HG03139 (cell line): ENCODE measurements at regions not wholly inside any gene's neighbourhood (a gene's known extent, or its start where the extent isn't known, plus 50 kb on each side); places are given as distances from the start of the nearest gene placed in this dataset.
"Not testable (repeated sequence)": the region's sequence is repeated elsewhere in the genome, so short reads cannot be mapped to it uniquely, and the experiment has no call there.

ENCODE experiments used
- ATAC-seq: cut with Tn5 transposase; IDR thresholded peaks from one replicate; pipeline ENCODE4 v1.9.1; 2021; ENCODE audit not compliant: unreplicated experiment

DNA sequence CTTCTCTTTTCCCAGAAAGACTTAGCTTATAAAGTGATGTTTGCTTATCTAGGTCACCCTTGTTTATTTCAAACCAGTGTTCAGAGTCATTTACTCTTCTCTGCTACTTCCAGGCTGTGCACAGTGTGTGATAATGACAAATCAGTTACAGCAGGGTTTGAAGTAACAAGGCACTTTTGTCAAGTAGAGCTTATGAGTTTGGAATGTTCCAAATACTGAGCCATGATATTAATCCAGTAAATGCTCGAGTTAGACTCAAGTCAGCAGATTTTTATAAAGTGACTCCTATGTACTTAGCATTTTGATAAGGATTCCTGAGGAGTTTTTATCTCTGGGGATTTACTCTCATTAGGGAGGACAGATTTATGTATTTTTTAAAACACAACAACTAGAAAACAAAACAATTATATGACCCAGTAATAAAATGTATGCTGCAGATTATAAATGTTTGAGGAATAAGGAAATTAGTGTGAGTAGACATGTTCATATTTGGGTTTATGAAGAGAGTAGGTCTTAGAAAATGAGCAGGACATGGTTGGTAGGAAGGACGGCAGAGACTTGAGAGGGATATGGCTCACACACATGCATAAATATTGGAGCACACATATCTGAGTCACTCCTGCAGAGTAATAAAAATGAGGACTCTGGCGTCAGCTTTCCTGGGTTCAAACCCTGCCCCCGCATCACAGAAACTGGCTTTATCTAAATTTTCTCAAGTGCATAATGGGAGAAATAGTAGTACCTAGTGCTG lies 271.2 kb downstream of the FBXO8 start:
- no peak for ATAC-seq

DNA sequence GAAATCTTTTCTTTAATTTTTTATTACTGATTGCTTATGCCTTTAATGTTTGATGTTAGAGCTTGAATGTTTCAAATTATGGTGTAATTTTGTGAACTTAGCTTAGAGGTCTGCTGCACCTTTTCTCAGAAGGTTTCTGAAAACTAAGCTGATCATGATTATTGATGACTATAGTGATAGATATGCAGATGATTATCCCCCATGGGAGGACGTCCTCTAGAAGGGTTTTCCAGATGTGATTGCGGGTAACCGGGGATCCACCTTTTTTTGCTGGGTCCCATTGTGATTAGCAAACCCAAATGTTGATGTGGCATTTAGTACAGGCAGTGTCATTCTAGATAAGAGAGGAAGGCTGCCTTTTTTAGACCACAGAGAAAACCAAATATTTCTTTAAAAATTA lies 272.9 kb downstream of the FBXO8 start:
- no peak for ATAC-seq

DNA sequence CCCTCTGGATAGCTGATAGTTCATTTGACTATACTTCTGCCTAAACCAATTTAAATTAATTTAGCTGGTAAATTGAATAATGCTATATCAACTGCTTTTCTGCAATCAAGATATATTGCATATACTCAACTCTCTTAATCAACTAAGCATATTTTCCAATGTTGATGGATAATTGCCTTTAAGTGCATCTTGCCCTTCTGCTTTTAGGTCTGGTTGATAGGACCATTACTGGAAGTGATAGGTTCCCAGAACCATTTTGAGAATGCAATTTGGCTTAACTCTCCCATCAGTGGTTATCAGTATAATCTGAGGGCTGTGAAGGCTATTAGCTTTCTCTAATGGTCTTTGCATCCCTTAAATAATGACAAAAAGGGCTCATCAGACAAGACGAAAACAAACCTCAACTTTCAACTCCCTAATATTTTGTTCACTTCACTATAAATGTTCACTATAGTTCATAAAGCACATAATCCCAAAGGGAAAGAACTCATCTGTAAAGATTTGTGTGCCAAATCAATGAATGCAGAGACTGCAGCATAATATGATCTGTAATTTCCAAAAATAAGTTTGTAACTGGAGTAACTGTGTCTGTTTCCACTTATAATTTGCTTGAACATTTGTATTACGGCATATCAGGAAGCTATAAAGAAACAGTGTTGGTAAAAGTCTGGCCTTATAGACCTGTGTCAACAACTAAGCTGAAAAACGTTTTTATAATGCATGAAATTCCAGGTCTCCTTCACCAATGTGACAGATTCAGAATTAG lies 273.6 kb downstream of the FBXO8 start:
- no peak for ATAC-seq

DNA sequence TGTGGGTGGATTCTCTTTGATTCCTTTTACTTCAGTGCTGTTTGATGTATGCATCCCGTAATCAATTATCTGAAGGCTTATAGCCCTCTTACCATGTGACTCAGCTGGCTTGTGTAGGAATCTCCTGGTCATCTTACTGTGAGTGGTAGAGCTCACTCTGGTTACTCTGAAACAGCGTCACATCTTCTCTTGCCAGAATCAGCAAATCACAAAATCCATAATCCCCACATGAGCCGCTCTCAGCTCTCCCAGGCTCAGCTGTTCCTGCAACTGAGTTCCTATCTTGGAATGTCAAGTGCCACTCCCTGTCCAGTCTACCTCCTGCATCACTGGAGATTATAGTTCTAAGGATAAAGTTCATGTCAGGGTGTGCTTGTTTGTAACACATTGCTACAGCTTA lies 278.0 kb downstream of the FBXO8 start:
- ATAC-seq, result no peak

DNA sequence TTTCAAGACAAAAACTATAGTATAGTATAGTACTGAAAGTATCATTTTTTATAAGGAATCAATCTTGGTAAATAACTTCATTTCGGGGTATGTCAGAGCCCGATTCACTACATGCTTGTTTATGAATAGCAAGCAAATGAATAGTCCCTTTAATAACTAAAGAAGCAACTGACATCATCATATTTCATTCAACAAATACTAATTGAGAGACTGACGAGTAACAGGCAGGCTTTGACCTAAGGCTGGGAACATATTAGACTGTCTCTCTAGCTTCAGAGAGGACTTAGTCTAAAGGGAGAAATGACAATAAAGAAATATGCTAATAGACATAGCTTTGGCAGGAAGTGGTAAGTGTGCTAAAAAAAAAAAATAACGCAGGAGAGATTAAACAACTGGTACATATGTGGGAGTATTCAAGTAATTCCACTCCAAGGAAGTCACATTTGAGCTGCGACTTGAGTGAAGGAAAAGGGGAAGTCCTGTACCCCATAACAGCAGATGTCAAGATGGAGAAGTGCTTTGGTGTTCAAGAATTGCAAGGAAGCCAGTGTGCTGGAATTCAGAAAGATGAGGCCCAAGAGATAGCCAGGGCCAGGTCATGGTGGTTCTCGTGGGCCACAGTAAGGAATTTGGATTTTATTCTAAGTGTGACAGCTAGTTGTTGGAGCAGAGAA lies 284.9 kb downstream of the FBXO8 start:
- no peak for ATAC-seq

DNA sequence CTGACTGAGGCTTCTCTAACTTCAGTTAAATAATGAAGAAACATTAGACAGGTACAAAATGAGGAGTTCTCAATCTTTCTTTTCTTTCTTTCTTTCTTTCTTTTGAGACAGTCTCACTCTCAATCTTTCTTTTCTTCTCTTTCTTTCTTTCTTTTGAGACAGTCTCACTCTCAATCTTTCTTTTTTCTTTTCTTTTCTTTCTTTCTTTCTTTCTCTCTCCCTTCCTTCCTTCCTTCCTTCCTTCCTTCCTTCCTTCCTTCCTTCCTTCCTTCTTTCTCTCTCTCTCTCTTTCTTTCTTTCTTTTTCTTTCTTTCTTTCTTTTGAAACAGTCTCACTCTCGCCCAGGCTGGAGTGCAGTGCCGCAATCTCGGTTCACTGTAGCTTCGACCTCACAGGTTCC lies 287.7 kb downstream of the FBXO8 start:
- not testable (repeated sequence) for ATAC-seq

DNA sequence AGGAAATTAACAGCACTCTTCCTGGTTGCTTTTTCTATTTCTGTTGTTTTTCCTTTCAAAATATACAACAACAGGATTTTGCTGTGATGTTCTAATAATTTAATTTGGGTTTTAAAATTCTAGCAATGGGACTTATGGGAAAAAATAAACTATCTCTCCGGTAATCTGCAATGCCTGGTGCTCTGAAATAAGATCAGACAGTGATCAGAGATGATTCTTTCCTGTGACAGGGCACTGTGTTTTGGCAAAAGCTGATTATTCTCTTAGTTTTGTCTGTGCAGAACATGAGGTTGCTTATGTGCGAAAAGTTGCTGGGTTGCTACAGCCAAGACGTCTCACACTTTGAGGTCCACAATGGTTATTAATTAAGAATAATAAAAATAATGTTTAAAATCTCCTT lies 291.7 kb downstream of the FBXO8 start:
- no peak for ATAC-seq

DNA sequence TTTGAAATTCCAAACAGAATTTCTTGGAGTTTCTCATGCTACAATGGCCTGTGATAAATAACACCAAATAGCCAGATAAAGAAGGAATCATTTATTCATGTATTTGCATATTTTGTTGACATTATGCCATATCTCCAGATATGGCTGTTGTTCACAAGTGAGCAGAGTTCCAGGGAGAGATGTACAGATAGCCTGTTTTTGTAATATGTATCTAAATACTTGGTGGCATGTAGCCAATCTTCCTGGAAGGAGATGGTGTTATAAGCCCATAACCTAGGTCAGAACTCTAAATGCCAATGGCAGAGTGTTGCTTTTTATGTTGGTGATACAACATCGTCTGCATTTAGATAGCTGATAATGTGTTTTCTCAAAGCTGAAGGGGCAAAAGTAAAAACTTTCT lies 292.2 kb downstream of the FBXO8 start:
- no peak for ATAC-seq

DNA sequence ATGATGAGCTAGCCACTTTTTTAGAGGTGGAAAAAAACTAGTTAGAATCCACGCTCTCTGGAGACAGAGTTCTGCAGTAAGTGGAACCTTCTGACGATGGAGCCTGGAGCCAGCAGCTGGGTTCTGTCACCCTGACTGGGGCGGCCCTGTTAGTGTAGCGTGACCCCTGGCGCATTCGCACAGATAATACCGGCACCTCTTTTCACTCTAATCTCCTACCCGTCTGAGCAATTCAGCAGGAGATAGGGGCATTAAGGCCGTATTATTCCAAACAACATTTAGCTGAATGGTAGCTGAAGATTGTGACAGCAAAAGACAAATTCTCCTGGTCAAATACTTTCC lies 292.6 kb downstream of the FBXO8 start:
- no peak for ATAC-seq

DNA sequence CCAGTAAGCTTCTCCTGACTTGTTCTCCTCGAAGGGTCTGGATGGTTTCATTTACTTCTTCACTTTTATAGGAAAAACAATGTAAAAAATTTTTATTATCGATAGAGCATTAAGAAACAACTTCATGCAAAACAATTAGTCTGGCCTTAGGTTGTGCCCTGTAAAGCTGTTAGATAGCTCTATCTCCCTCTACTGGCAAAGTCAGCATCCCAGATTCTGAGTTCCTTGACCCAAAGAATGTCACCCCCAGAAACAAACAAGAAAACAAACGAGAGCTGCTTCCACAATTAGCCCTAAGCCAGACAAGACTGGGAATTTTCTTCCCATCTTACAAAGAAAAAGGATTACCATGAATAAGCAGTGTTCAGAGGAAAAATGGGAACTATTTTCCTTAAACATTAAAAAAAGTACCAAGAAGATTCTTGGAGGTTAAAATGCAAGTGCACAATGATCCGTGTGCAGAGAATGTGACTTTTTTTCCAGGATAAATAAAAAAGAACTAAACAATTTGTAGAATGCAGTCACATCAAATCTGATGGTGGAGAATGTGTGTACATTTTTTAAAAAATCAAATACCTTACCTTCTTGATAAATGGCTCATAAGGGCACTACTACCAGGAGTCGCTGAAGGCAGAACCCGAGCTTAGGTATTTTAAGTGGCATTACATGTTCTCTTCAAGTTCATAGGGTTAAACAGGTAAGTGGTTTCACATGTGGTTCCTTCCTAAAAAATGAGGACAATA lies 293.2 kb downstream of the FBXO8 start:
- no peak for ATAC-seq

DNA sequence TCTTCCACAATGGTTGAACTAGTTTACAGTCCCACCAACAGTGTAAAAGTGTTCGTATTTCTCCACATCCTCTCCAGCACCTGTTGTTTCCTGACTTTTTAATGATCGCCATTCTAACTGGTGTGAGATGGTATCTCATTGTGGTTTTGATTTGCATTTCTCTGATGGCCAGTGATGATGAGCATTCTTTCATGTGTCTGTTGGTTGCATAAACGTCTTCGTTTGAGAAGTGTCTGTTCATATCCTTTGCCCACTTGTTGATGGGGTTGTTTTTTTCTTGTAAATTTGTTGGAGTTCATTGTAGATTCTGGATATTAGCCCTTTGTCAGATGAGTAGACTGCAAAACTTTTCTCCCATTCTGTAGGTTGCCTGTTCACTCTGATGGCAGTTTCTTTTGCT lies 319.9 kb downstream of the FBXO8 start:
- not testable (repeated sequence) for ATAC-seq

DNA sequence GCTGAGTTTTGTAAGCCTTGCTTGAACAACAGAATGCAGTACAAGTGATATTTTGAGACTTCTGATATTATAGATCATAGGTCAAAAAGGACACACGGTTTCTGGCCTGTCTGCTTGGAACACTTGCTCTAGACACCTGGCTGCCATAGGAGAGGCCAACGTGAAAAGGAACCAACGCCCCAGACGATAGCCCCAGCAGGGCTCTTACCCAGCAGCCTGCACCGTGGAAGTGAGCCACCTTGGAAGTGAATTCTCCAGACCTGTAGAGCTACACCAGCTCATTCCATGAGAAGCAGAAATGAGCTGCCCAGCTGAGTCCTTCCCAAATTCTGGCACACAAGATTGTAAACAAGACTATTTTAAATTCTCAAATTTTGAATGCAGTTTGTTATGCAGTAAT lies 323.1 kb downstream of the FBXO8 start:
- ATAC-seq, result no peak

DNA sequence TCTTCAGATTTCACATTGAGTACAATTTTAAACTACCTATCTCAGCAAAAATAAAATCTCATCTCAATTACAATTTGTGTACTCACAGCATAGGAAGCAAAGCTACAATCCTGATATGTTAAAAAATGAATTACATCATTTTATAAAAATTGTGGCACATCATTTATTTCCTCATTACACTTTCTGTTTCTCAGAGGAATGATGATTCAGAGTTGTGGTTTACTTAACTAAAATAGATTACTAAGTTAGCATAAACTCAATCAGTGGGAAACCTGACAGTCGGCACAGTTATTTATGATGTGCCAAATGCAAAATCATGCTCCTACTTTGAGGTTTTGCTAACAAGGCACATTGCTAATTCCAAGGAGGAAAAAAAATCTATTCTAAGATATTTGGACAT lies 325.0 kb downstream of the FBXO8 start:
- no peak for ATAC-seq

DNA sequence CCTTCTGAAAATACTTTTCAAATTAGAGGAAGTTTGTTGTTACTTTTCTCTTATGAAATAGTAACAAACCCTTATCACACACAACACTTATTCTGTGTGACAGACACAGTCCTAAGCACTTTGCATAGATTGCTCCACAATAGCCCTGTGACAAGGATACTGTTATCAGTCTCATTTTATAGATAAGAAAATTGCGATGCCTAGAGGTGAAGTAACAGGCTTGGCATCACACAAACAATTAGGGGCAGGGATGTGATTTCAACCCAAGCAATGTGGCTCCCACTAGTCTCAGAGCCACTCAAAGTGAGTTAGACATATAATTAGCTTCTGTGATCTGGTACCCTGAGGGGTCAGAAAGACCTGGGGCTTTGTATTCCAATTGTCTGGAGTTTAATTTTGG lies 339.9 kb downstream of the FBXO8 start:
- no peak for ATAC-seq

DNA sequence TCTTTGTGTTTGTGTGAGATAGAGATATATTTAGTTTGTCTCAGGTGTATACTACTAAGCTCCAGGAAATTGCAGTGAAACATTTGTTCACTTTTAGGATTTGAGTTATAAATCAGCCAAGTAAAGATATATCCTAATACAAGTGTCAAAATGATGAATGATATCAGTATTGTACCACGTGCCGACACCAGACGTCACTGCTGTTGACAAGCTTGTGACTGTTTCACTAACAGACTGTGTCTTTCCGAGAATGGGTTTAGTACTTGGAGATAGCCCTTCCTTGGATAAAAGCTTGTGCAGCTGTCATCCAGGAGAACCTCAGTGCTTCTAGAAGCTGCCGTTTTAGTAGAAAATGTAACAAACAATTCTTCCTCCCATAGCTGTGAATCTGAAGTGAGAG lies 343.3 kb downstream of the FBXO8 start:
- ATAC-seq, result no peak

DNA sequence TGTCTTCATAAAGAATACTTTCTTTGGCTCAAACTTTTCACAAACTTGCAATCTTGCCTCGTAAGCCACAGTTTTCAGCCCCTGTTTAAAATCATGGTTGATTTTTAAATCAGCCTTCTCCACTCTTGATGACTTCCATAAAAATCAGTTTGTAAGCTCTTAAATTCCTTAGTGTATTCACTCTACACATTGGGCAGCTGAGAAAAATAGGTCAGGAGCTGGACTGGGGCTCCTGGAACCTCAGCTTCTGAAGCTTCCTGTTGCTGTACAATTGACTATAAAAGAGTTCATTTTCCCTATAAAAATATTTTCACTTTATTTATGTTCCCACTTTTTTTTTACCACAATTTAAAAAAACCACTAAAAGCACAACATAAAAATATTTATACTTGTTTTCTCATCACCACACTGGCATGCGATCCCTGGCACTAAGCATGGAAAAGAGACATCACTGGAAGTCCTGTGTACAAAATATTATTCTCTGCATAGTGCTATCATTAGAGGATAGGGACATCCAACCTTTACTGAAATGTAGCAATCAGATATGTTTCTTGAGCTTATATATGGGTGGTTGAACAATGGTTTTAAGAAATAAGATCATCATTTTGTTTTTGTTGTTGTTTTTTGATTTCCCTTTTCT lies 345.7 kb downstream of the FBXO8 start:
- ATAC-seq, result no peak

DNA sequence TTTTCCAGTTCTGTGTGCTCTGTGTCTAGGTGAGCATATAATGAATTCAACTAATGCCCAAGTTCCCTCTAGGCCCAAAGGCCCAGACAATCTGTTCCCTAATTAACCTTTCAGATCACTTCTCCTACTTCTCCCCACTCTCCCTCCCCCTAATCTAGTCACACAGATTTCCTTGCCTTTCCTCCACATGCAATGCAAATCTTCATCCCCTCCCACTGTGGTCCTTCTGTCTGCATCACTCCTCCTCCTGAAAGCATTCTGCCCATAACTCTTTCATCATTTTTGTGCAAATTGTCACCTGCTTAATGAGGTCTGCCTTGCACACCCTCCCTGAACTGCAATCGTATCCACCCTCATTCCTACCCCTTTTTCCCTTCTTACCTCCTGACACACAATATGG lies 346.6 kb downstream of the FBXO8 start:
- ATAC-seq, result no peak

DNA sequence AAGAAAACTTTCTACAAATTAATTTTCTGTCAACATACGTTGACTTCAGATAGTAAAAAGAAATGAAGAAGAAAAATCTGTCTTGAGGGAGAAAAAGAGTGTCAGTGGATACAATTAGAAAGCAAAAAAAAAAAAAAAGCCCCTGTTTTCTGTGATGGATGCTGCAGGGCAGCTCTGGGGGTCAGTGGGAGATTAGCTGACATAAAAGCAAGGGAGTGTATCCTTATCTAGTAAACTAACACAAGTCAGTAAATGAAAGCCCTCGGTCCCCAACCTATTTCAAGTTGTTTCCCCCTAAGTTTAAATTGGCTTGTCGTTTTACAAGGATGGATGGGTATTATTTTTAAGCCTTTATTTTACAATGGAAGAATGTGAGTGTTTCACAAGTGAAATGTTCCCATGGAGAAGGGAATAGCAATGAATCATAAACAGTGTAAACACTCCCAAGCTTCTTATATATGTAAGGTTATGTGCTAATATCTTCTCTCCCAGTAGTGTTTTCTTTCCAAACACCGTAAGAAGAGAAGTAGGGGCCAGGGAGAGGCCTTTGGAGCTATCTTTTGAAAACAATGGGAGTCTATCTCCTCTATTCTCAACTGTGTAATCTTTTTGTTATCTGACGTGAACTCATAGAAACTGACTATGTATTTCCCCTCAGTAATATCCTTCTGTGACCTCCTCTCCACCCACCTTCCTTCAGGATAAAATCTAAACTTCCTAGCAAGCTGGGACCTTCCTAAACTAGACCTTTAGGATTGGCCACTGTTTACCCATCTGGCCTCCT lies 347.7 kb downstream of the FBXO8 start:
- no peak for ATAC-seq

DNA sequence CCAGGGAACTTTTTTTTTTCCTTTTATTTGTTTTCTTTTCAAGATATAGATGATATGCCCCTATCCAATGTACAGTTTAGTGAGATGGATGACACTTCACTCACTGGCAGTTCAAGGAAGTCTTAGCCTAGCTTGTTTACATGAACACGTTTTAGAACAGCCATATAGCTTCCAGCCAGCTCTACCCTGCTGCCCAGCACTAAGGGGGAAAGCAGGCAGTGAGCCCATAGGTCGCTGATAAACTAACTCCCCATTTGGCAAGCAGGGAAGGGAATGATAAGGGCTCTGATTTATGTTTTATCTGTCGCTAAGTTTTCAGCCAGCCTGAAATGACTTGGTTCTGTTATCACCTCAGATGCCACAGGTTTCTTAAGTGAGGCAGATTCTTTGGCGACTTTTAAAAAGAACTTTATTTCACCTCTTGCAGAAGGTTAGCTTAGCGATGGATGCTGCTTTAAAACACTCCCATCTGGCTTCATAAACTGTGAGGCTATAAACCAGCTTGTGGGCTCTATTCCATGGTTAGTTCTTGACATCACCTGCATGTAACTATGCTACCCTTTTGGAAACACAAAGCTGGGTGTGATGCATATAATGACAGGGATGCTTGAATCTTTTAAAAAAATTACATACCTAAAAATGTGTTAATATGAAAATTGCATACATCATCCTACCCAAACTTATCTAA lies 348.4 kb downstream of the FBXO8 start:
- ATAC-seq, result no peak

DNA sequence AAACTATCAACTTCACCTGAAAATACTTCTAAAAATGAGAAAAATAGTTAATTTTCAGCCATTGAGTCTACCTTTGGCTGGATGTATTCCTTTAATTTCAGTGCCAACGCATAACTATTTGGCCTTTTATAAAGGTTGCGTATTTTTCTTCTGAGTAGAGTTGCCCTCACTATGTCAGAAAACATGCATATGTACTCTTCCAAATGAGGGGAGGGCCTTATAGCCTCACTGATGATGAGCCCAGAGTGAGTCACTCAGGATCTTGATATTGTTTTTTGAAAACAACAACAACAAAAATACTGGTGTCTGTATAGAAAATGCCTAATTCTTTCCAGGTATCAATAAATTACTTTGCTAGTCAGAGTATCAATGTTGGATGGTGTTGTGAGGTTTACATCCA lies 349.3 kb downstream of the FBXO8 start:
- no peak for ATAC-seq
